ENCODE measurements at regions not wholly inside any gene's neighbourhood (a gene's known extent, or its start where the extent isn't known, plus 50 kb on each side); places are given as distances from the start of the nearest gene placed in this dataset.

DNA sequence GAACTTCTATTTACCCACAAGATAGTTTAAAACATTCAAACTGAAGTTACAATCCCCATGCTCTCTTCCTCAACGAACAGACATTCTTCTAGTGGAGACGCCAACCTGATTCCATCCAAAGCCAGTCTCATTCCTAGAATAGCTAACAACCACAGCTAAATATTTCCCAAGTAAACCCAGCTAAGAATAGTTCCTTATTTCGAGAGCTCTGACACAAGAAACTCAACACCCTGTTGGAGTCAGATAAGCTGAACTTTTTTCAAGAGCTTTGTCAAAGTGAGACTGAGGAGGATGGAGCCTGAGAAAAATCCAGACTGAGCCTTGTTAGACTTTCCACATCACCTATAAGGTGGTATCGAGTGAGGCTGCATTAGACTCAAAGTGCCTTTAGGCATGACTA is 56.7 kb upstream of the RPS23 start:
- H4K20me1 ChIP-seq (ENCODE audit: insufficient read depth, low read length) = no peaks in the 10 kb centered on the region
- ChIA-PET POLR2A (no interaction called here), CTCF (ENCODE audit: unreplicated experiment) (no interaction called here)
- H3K4me3 ChIP-seq (ENCODE audit: low read depth, low read length, poor library complexity, severe bottlenecking) = no peak overlapping the region
- no peaks in the 10 kb centered on the region for H3K9me2 ChIP-seq (ENCODE audit: insufficient read depth, low read length)
- no peaks in the 10 kb centered on the region for H3K4me1 ChIP-seq (ENCODE audit: insufficient read depth, low read length, poor library complexity, severe bottlenecking)
- no peaks in the 10 kb centered on the region for H3K36me3 ChIP-seq (ENCODE audit: insufficient read depth, low read length)
- H3K79me2 ChIP-seq (ENCODE audit: insufficient read depth, low read depth, low read length) = no peaks in the 10 kb centered on the region
- no peaks in the 10 kb centered on the region for H3K9me3 ChIP-seq (ENCODE audit: low read length)
- intact Hi-C loops (cut with micrococcal nuclease; ENCODE audit: unreplicated experiment) = no loop called here
- H2AFZ ChIP-seq (ENCODE audit: low read length) = no peak overlapping the region
- H3K4me2 ChIP-seq (ENCODE audit: low read length) = no peak overlapping the region
- BruUV-seq (replicated peaks) = no TSS peak
- TF ChIP-seq EZH2phosphoT487 (IDR thresholded peaks at IDR 0.05; ENCODE audit: borderline replicate concordance, low read depth, low read length) = no peak
- TF ChIP-seq, protein P1, sequence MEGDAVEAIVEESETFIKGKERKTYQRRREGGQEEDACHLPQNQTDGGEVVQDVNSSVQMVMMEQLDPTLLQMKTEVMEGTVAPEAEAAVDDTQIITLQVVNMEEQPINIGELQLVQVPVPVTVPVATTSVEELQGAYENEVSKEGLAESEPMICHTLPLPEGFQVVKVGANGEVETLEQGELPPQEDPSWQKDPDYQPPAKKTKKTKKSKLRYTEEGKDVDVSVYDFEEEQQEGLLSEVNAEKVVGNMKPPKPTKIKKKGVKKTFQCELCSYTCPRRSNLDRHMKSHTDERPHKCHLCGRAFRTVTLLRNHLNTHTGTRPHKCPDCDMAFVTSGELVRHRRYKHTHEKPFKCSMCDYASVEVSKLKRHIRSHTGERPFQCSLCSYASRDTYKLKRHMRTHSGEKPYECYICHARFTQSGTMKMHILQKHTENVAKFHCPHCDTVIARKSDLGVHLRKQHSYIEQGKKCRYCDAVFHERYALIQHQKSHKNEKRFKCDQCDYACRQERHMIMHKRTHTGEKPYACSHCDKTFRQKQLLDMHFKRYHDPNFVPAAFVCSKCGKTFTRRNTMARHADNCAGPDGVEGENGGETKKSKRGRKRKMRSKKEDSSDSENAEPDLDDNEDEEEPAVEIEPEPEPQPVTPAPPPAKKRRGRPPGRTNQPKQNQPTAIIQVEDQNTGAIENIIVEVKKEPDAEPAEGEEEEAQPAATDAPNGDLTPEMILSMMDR (conservative IDR thresholded peaks at IDR 0.05; ENCODE audit: low read length) = no peak
- DNase-seq (ENCODE audit: low spot score) = no peak
- no peak overlapping the region for H3K27ac ChIP-seq (ENCODE audit: low read depth, low read length, poor library complexity, severe bottlenecking)

DNA sequence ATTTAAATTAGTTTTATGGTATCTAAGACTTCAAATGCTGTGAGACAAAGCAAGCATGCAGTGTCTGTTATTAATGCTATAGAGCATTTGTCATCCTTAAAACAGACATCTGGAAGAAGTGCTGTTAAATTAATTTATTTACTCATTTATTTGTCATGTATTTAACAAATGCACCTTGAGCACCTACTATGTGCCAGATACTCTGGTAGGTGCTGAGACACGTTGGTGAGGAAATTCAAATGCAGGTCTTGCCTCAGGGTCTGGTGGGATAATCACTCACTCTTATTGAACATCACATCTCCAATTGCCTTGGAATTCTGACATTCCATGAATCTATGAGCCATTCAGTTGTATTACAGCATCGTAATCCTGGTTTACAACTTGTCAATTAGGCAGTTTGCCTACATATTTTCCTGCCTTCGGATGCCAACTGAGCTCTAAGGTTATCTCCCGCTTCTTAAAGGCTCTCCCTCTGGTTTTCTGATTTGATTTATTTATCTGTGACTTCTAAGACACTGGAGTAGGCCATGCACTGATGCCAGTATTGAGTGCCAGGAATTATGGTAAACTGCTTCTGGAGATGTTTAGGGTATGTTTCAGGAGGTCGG is 56.0 kb upstream of the RPS23 start:
- CTCF ChIA-PET (ENCODE audit: unreplicated experiment) = no interaction called here
- no peak overlapping the region for H2AFZ ChIP-seq (ENCODE audit: low read length)
- H3K4me2 ChIP-seq (ENCODE audit: low read length) = no peak overlapping the region

More for the DNA sequence above, 56.0 kb upstream of the RPS23 start:
- no TSS peak for BruUV-seq (replicated peaks)
- no peak overlapping the region for H3K4me3 ChIP-seq (ENCODE audit: low read depth, low read length, poor library complexity, severe bottlenecking)
- no peaks in the 10 kb centered on the region for H3K36me3 ChIP-seq (ENCODE audit: insufficient read depth, low read length)
- no peak for TF ChIP-seq EZH2phosphoT487 (IDR thresholded peaks at IDR 0.05; ENCODE audit: borderline replicate concordance, low read depth, low read length)
- TF ChIP-seq, protein P1 (conservative IDR thresholded peaks at IDR 0.05; ENCODE audit: low read length) = no peak
- no peaks in the 10 kb centered on the region for H3K9me3 ChIP-seq (ENCODE audit: low read length)
- no peaks in the 10 kb centered on the region for H3K9me2 ChIP-seq (ENCODE audit: insufficient read depth, low read length)
- no peaks in the 10 kb centered on the region for H3K79me2 ChIP-seq (ENCODE audit: insufficient read depth, low read depth, low read length)
- no peaks in the 10 kb centered on the region for H4K20me1 ChIP-seq (ENCODE audit: insufficient read depth, low read length)
- DNase-seq (ENCODE audit: low spot score) = no peak
- no peak overlapping the region for H3K27ac ChIP-seq (ENCODE audit: low read depth, low read length, poor library complexity, severe bottlenecking)
- no peaks in the 10 kb centered on the region for H3K4me1 ChIP-seq (ENCODE audit: insufficient read depth, low read length, poor library complexity, severe bottlenecking)
- POLR2A ChIA-PET = no interaction called here
- intact Hi-C loops (cut with micrococcal nuclease; ENCODE audit: unreplicated experiment) = no loop called here
